ENCODE measurements at regions not wholly inside any gene's neighbourhood (a gene's known extent, or its start where the extent isn't known, plus 50 kb on each side); places are given as distances from the start of the nearest gene placed in this dataset.

DNA sequence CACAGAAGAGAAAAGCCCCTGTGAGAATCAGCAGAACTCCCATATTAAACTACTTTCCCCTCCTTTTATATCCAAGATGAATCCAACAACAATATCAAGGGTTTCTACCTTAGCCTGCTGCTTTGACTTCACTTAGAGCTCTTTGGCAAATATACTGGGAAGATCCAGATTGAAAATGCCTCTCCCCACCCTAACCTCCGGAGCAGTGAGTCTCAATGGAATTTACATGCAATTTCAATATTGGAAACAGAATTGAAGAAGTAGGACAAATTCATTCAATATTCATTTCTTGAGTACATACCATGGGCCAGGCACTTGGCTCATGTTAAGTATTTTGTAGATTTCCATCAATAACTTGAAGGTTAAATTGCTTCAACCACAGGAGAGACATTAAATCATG is 457.4 kb downstream of the TBC1D4 start:
- no TSS peak for BruUV-seq (replicated peaks)
- CTCF ChIA-PET, result no interaction called here
- intact Hi-C loops (cut with micrococcal nuclease; ENCODE audit: unreplicated experiment), result no loop called here
- POLR2A ChIA-PET (ENCODE audit: low non-redundant PET), result no interaction called here
- Histone ChIP-seq H3K4me3 (ENCODE audit: low read depth, low read length, poor library complexity, severe bottlenecking) (no peak overlapping the region), H3K4me1 (ENCODE audit: insufficient read depth, low read length, poor library complexity, severe bottlenecking) (no peaks in the 10 kb centered on the region), H3K27me3 (replicated peaks; ENCODE audit: insufficient read depth, low read depth, low read length, poor library complexity) (no peaks in the 10 kb centered on the region), H3K9me3 (ENCODE audit: low read depth, low read length, poor library complexity, severe bottlenecking) (no peaks in the 10 kb centered on the region), H3K36me3 (ENCODE audit: insufficient read depth, low read length, poor library complexity, severe bottlenecking) (no peaks in the 10 kb centered on the region), H3K27ac (ENCODE audit: low read depth, low read length, poor library complexity, severe bottlenecking) (no peak overlapping the region)
- DNase-seq (ENCODE audit: low spot score), result no peak
- no peak for TF ChIP-seq EZH2 (IDR thresholded peaks at IDR 0.05; ENCODE audit: borderline replicate concordance, low read depth, low read length, poor library complexity, severe bottlenecking)
- TF ChIP-seq, protein P1, sequence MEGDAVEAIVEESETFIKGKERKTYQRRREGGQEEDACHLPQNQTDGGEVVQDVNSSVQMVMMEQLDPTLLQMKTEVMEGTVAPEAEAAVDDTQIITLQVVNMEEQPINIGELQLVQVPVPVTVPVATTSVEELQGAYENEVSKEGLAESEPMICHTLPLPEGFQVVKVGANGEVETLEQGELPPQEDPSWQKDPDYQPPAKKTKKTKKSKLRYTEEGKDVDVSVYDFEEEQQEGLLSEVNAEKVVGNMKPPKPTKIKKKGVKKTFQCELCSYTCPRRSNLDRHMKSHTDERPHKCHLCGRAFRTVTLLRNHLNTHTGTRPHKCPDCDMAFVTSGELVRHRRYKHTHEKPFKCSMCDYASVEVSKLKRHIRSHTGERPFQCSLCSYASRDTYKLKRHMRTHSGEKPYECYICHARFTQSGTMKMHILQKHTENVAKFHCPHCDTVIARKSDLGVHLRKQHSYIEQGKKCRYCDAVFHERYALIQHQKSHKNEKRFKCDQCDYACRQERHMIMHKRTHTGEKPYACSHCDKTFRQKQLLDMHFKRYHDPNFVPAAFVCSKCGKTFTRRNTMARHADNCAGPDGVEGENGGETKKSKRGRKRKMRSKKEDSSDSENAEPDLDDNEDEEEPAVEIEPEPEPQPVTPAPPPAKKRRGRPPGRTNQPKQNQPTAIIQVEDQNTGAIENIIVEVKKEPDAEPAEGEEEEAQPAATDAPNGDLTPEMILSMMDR (conservative IDR thresholded peaks at IDR 0.05; ENCODE audit: low read depth, low read length), result no peak

DNA sequence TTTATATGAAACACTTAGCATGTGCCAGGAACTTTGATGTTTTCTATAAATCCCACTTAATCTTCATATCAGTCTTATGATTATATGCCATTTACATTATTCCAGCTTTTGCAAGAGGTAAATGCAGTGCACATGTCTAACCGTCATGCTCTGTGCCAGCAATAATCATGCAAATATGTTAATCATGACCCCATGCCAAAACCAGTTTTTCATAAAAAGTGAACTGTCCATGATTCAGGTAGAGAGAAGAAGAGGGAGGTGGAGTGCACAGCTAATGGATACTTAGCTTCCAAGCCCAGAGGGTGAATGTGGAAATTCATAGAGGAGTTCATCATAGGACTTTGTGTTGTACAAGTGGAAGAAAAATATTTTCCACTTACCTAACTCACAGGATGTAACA is 458.4 kb downstream of the TBC1D4 start:
- BruUV-seq (replicated peaks), result no TSS peak
- H3K4me3 ChIP-seq (ENCODE audit: low read depth, low read length, poor library complexity, severe bottlenecking), result no peak overlapping the region
- no peaks in the 10 kb centered on the region for H3K4me1 ChIP-seq (ENCODE audit: insufficient read depth, low read length, poor library complexity, severe bottlenecking)
- intact Hi-C loops (cut with micrococcal nuclease; ENCODE audit: unreplicated experiment), result no loop called here
- ChIA-PET POLR2A (ENCODE audit: low non-redundant PET) (no interaction called here), CTCF (no interaction called here)
- no peaks in the 10 kb centered on the region for H3K9me3 ChIP-seq (ENCODE audit: low read depth, low read length, poor library complexity, severe bottlenecking)
- no peaks in the 10 kb centered on the region for H3K36me3 ChIP-seq (ENCODE audit: insufficient read depth, low read length, poor library complexity, severe bottlenecking)
- no peaks in the 10 kb centered on the region for H3K27me3 ChIP-seq (replicated peaks; ENCODE audit: insufficient read depth, low read depth, low read length, poor library complexity)
- TF ChIP-seq, protein P1 (conservative IDR thresholded peaks at IDR 0.05; ENCODE audit: low read depth, low read length), result no peak
- TF ChIP-seq EZH2 (IDR thresholded peaks at IDR 0.05; ENCODE audit: borderline replicate concordance, low read depth, low read length, poor library complexity, severe bottlenecking), result no peak
- no peak for DNase-seq (ENCODE audit: low spot score)
- no peak overlapping the region for H3K27ac ChIP-seq (ENCODE audit: low read depth, low read length, poor library complexity, severe bottlenecking)

DNA sequence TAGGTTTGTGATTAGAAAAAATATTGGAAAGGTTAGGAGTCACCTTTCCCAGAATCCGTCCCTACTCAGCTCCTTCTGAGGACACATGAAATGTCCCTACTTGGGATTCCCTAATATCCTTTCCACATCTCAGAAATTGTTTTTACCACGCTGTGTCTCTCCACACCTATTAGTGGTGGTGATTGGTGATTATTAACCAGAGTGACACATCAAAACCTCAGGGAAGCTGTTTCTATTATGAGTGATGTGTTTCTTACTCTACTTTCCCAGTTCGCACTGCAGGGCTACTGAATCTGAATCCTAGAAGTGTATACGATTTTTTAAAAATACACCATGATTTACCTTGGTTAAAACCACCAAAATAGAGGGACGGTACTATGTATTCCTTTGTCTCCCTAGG is 460.8 kb downstream of the TBC1D4 start:
- no TSS peak for BruUV-seq (replicated peaks)
- H3K27me3 ChIP-seq (replicated peaks; ENCODE audit: insufficient read depth, low read depth, low read length, poor library complexity), result no peaks in the 10 kb centered on the region
- intact Hi-C loops (cut with micrococcal nuclease; ENCODE audit: unreplicated experiment), result no loop called here
- H3K36me3 ChIP-seq (ENCODE audit: insufficient read depth, low read length, poor library complexity, severe bottlenecking), result no peaks in the 10 kb centered on the region
- no peak overlapping the region for H3K4me3 ChIP-seq (ENCODE audit: low read depth, low read length, poor library complexity, severe bottlenecking)
- no peaks in the 10 kb centered on the region for H3K4me1 ChIP-seq (ENCODE audit: insufficient read depth, low read length, poor library complexity, severe bottlenecking)
- no peak overlapping the region for H3K27ac ChIP-seq (ENCODE audit: low read depth, low read length, poor library complexity, severe bottlenecking)
- ChIA-PET POLR2A (ENCODE audit: low non-redundant PET) (no interaction called here), CTCF (no interaction called here)
- no peaks in the 10 kb centered on the region for H3K9me3 ChIP-seq (ENCODE audit: low read depth, low read length, poor library complexity, severe bottlenecking)
- no peak for TF ChIP-seq EZH2 (IDR thresholded peaks at IDR 0.05; ENCODE audit: borderline replicate concordance, low read depth, low read length, poor library complexity, severe bottlenecking)
- TF ChIP-seq, protein P1 (conservative IDR thresholded peaks at IDR 0.05; ENCODE audit: low read depth, low read length), result no peak
- DNase-seq (ENCODE audit: low spot score), result no peak
